ENCODE measurements at regions not wholly inside any gene's neighbourhood (a gene's known extent, or its start where the extent isn't known, plus 50 kb on each side); places are given as distances from the start of the nearest gene placed in this dataset.
"Not testable (repeated sequence)": the region's sequence is repeated elsewhere in the genome, so short reads cannot be mapped to it uniquely, and the experiment has no call there.

GRCh38 chr1:213541641-213542040, 446.1 kb upstream of the PROX1 start:
- DNase-seq, result no peak

GRCh38 chr1:213545181-213545580, 442.6 kb upstream of the PROX1 start:
- not testable (repeated sequence) for DNase-seq

DNA sequence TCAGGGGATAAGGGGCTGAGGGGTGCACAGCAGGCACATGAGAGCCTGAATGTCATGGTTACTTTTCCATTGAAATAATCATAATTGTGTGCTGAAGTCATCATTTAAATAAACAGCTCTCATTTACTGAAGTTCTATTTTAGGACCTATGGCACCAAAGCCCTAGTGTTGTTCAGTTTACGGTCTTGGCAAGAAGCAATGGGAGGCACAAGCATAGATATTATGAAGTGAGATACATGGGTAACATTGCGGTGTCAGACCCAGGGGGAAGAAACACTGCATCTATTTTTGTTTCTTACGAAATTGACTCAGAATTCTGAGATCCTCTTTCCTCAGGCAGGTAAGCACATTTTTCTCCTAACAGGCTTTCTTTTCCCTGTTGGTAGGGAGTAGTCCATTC, 437.8 kb upstream of the PROX1 start:
- no peak for DNase-seq

DNA sequence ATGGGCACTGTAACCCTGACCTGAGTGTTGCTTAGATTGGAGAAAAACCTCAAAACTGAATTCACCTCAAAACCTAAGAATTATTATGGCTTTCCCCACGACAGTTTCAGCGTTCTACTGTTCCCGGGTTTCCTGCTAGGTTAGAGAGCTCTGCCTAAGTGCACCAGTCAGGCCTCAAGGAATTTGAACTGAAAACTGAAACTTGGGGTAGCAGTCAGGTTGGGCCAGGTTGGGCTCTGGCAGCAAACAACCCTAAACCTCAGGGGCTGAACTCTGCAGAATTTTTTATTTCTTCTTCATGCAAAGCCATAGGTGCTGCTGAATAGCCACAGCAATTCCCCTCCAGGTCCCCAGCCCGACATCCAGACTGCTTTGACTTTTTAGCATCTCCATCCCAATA, 437.0 kb upstream of the PROX1 start:
- DNase-seq, result no peak

DNA sequence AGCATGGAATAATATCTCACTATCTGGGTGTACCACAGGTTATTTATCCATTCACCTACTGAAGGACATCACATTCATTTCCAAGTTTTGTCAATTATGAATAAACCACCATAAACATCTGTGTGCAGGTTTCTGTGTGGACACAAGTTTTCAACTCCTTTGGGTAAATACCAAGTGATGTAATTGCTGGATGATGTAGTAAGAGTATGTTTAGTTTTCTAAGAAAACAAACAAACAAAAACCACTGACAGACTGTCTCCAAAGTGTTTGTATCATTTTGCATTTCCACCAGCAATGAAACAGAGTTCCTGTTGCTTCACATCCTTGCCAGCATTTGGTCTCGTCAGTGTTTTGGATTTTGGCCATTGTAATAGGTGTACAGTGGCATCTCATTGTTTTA, 435.7 kb upstream of the PROX1 start:
- DNase-seq, result no peak

DNA sequence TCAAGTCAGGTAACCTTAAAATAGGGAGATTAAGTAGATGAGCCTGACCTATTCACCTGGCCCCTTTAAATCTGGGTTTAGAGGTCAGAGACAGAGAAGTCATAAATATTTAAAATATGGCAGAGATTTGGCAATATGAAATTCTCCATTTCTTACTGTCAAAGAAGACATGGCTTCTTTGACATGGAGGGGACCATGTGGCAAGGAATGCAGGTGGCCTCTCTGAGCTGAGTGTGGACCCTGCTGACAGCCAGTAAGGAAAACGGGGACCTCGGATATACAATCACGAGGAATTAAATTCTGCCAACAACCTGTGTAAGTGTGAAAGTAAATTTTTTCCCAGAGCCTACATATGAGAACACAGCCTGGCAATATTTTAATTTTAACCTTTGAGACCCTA, 427.5 kb upstream of the PROX1 start:
- DNase-seq, result no peak

DNA sequence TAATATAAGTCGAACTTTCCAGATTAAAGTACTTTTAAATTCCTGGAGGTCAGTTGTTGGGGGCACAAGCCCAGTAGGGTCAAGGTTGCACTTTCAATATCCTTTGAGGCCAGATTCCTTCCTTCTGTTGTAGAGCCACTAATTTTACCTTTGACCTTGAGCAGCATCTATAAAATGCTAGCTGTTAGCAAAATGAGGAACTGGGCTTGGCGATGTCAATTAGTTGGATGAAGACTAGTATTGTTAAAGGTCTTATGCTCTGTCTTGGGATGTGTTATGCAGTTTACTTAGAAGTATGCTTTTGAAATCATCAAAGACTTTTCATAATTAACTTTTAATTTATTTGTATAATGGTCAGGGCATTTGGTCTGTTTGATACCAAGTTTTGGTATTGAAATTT, 425.9 kb upstream of the PROX1 start:
- no peak for DNase-seq

GRCh38 chr1:213564215-213564659, 423.5 kb upstream of the PROX1 start:
- DNase-seq, result peak; percentile 74

DNA sequence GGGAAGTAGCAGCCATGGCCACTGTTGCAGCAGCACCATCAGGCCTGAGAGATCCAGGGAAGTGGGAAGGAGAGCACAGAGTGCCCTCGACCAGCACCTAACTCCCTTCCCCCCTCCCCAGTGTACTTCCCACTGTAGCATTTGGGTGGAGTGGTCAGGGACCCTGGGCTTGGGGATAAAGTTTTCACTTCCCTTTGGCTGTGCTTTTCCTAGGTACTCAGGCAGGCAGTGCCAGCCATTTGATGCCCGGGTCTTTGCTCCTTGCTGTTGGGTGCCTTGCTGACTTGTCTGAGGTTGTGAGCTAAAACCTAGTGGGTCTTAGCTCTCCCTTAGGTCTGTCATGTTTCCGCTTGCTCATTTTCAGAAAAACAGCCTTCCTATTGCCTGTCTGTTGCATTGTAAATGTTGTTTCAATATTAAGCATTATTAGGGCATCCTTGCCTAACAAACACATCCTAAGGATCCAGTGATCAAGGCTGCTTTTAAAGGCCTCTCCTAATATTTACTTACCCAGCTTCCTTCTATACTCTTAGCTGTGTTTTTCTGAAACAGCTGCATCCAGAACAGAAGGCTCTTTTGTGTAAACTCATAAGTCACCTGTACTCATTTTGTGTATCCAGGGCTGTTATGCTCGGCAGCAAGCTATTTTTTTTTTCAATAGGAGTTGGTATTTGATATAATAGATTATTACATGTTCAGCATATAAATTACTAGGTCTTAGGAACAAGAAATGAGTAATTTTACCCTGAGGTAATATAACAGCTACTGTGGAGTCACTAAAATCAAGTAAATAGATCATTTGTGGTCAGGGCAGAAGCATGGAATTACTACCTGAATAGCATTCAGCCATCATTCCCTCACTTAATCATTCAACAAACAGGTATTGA, 418.6 kb upstream of the PROX1 start:
- no peak for DNase-seq

DNA sequence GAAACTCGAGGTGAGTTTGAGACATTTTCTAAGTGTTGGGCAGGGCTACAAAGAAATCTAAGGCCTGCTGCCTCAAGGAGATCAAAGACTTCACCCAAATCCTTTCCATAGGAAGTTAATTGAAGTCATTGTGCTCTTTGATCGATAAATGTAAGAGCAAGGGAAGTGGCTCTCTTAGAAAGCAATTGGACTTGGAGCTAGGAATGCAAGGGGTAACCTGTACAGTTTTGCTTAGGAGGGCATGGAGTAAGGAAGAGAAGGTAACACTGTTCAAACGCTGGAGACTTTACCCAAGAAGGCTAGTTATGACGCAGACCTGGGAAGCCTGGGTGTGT, 418.0 kb upstream of the PROX1 start:
- no peak for DNase-seq

- no peak for DNase-seq
These were observed 417.3 kb upstream of the PROX1 start for GRCh38 chr1:213570487-213570886.

DNA sequence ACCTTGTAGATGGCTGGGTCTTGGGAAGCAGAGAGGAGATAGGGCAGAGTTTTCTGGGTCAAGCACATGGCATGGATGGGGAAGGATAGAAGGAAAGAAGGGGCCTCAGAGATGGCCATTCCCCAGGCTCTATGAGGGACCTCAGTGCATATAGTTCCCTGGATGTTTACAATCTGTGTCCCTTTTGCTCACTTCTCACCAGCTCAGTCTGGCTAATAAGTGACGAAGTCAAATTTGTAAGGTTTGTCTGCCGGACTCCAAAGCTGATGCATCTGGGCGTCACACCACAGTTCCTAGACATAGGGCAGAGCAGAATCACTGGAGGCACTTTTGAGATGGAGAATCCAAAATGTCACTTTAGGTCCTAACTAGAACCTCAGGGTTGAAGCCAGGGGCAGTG, 416.4 kb upstream of the PROX1 start:
- no peak for DNase-seq

DNA sequence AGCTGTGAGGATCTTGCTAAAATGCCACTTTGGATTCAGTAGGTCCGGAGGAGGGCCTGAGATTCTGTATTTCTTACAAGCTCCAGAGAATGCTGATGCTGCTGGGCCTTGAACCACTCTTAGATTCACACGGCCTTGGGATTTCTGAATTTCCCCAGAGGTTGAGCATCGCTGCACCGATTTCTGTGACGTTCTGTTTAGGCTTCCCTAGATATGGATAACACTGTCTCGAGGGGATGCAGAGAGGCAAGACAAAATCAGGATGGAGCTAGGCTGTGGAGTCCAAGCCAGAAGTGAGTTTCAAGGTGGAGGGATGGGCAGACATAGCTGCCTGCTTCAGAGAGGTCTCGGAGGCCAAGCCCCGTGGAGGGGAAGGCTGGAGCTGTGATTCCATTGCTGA, 415.9 kb upstream of the PROX1 start:
- DNase-seq, result no peak

GRCh38 chr1:213572912-213573647, 414.7 kb upstream of the PROX1 start:
- DNase-seq, result peak; percentile 66

DNA sequence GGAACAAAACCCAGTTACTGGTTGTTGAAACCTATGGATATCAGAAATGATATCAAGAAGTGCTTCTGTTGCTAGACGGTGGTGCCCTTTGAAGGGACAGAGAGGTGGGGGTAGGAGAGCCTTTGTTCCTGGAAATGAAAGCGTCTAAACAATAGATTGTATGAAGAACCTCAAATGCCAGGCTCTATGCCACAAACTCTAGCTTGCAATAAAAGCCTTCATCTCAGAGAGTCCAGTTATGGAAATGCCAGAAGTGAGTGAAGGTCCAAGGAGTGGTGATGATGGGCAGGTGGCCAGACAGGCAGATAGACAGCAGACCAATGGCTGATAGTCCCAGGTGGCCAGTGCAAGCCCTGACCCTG, 414.1 kb upstream of the PROX1 start:
- DNase-seq, result no peak

DNA sequence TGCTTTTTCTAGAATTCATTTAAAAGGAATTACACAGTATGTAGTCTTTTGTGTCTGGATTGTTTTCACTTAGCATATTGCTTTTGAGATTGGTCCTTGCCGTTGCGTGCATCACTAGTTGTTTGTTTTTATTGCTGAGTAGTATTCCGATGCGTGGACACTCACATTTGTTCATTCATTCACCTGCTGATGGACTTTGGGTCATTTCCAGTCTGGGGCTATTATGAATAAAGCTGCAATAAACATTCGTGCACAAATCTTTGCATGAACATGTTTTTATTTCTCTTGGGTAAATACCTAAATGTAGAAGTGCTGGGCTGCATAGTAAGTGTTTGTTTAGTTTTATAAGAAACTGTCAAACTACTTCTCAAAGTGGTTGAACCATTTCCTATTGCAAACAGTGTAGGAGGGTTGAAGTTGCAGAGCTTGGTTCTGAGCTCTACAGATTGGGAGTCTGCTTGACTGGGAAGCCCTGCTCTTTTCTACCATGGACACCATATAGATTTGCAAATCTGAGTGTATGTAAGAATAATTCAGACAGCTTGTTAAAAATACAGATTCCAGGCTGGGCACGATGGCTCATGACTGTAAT, 404.7 kb upstream of the PROX1 start:
- no peak for DNase-seq

GRCh38 chr1:213584272-213584671, 403.5 kb upstream of the PROX1 start:
- no peak for DNase-seq

- DNase-seq, result no peak
These were observed 402.4 kb upstream of the PROX1 start for GRCh38 chr1:213585402-213585801.

- no peak for DNase-seq
These were observed 401.7 kb upstream of the PROX1 start for GRCh38 chr1:213585959-213586586.

DNA sequence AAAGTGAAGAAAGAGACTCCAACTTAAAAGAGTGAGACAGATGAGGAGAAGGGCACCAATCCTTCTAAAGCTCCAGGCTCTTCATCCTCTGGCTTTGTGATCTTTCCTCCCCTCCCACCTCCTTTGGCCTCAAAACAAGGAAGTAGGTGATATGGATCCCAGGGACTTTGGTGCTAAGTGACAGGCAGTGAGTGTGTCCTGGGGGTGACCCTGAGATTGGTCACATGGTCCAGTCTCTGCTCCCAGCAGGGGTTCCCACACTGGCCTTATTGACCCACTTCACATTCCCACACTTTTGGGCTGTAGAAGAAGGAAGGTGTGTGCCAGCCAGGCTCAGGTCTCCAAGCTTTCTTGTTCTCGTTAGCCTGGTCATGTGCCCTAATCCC, 401.2 kb upstream of the PROX1 start:
- no peak for DNase-seq

DNA sequence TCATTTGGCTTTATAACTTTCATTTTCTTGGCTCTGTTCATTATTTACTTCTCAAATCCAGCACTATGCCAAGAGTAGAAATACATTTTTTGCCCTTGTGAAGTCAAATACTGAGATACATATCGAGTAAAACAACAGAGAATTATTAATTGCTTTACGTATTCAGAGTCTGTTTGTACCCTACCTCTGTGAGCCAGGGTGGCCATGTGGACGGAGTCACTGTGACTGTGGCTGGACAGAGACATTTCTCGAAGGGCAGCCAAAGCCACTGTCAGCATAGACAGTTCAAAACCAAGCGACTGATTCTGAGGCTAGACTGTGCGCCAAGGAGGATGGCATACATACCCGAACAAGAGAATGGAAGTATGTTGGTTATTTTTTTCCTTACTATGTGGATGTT, 391.0 kb upstream of the PROX1 start:
- DNase-seq, result no peak

DNA sequence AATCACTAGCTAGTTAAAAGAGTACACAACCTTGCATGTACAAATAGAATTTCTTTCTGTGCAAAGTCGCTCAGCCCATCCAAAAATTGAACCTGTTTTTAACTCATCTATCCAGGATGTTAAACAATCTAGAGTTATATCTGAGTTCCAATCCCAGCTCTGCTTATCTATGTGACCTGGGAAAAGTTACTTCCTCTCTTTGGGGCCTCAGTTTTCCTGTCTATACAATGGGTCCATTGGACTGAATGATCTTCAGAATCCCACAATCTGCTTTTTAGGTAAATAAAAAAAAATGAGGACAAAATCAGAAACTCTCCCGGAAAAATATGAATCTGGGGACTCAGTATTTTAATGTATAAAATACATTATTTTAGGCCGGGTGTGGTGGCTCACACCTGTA, 389.5 kb upstream of the PROX1 start:
- no peak for DNase-seq

- no peak for DNase-seq
These were observed 386.9 kb upstream of the PROX1 start for GRCh38 chr1:213600879-213601278.

GRCh38 chr1:213601705-213602104, 386.1 kb upstream of the PROX1 start:
- DNase-seq, result not testable (repeated sequence)
